OCI-M1 (cell line): ENCODE measurements at regions not wholly inside any gene's neighbourhood (a gene's known extent, or its start where the extent isn't known, plus 50 kb on each side); places are given as distances from the start of the nearest gene placed in this dataset.
"Not testable (repeated sequence)": the region's sequence is repeated elsewhere in the genome, so short reads cannot be mapped to it uniquely, and the experiment has no call there.

Source experiments
- DNase-seq: peaks from one replicate; lab custom pipeline; 2025; lab: John Stamatoyannopoulos, UW

- no peak for DNase-seq
Measured at GRCh38 chr22:22057617-22058378, 75.2 kb upstream of the TOP3B start.

- DNase-seq, result not testable (repeated sequence)
Measured at GRCh38 chr22:22056809-22057594, 74.4 kb upstream of the TOP3B start.

GRCh38 chr22:22052548-22053139 is 70.1 kb upstream of the TOP3B start:
- not testable (repeated sequence) for DNase-seq

GRCh38 chr22:22051032-22051431 is 68.4 kb upstream of the TOP3B start:
- DNase-seq, result not testable (repeated sequence)

- DNase-seq, result no peak
Measured at GRCh38 chr22:22050141-22050775, 67.7 kb upstream of the TOP3B start.

GRCh38 chr22:22049684-22050083 is 67.1 kb upstream of the TOP3B start:
- DNase-seq, result no peak

- no peak for DNase-seq
Measured at GRCh38 chr22:22048981-22049531, 66.5 kb upstream of the TOP3B start.

- no peak for DNase-seq
Measured at GRCh38 chr22:22048318-22048942, 65.8 kb upstream of the TOP3B start.

GRCh38 chr22:22047776-22048175 is 65.2 kb upstream of the TOP3B start:
- DNase-seq, result no peak

GRCh38 chr22:22047266-22047665 is 64.7 kb upstream of the TOP3B start:
- DNase-seq, result no peak

- DNase-seq, result no peak
Measured at GRCh38 chr22:22046370-22046769, 63.8 kb upstream of the TOP3B start.

- DNase-seq, result no peak
Measured at GRCh38 chr22:22045571-22046335, 63.2 kb upstream of the TOP3B start.

- DNase-seq, result no peak
Measured at GRCh38 chr22:22044153-22044552, 61.6 kb upstream of the TOP3B start.

GRCh38 chr22:22043296-22044078 is 60.9 kb upstream of the TOP3B start:
- no peak for DNase-seq

GRCh38 chr22:22042599-22043295 is 60.2 kb upstream of the TOP3B start:
- DNase-seq, result no peak

GRCh38 chr22:22042009-22042408 is 59.4 kb upstream of the TOP3B start:
- peak; percentile 75 for DNase-seq

- DNase-seq, result no peak
Measured at GRCh38 chr22:22040908-22041307, 58.3 kb upstream of the TOP3B start.

GRCh38 chr22:22040472-22040871 is 57.9 kb upstream of the TOP3B start:
- no peak for DNase-seq

GRCh38 chr22:22039286-22040074 is 56.9 kb upstream of the TOP3B start:
- no peak for DNase-seq
